ENCODE measurements at regions not wholly inside any gene's neighbourhood (a gene's known extent, or its start where the extent isn't known, plus 50 kb on each side); places are given as distances from the start of the nearest gene placed in this dataset.
"Not testable (repeated sequence)": the region's sequence is repeated elsewhere in the genome, so short reads cannot be mapped to it uniquely, and the experiment has no call there.

DNA sequence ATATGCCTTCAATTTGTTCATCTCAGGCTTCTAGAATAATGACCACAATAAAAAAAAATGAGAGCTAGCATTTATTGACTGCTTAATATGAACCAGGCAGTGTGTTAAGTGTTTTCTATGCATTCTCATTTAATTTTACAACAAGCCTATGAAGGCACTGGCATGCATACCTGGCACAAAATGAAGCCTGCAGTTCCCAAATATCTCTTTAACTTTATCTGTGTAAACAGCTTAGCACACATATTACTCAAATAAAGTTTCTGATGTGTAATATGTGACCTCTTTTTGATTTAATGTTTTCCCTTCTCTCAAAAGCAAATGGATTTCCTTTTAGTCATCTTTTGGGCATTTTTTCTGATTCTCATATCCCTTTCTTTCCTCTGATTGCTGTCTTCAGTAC, 671.8 kb downstream of the PCDH7 start:
- no peak for DNase-seq

DNA sequence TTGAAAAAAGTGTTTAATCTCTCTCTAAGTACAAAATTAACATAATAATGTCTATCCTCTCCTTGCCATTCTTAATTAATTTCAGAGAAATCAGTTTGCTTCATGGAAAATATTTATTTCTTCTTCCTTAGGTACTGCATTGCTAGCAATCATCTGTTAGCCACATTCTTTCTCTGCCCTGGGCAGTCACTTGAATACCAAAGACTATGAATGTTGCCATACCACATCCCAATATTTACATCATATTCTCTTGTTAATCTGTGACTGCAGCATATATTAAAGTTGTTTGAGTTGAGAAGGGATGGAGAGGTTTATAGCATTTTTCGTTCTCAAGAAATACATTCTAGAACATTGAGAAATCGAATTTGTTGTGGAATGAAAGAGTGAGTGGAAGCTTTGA, 672.8 kb downstream of the PCDH7 start:
- DNase-seq, result no peak

DNA sequence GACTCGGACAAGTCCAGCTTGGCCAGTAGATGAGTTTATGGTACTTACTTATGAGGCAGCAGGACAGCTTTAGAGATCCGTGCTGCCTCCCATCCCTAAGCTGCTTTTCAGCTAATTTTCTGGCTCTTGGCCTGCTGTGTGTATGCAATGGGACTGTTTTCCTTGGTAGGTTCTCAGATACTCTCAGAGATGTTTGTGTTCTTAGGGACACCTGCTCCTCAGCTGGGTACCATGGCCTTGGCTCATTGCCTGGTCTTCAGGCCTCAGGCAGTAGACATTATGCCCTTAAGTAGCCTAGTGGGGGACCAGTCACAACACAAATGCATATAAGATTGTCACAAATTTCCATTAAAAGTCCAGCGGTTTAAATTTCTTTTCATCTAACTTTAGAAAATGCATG, 688.0 kb downstream of the PCDH7 start:
- no peak for DNase-seq

DNA sequence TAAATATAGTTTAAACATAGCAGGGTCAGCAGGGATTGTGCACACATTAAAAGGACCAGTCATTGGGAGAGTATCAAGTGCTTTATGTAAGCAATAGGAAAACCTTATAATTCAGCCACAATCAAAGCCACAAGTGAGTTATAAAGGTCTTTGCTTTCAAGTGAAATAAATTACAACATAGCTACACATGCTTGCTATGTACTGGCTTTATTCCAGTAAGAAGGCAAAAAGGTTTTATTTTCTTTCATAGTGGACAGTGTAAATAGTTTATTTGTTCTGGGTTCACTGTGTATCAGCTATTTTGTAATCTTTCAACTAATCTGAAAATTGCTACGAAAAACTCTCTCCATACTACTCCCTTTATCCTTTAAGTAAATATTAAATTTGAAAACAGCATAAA, 691.4 kb downstream of the PCDH7 start:
- DNase-seq, result no peak

DNA sequence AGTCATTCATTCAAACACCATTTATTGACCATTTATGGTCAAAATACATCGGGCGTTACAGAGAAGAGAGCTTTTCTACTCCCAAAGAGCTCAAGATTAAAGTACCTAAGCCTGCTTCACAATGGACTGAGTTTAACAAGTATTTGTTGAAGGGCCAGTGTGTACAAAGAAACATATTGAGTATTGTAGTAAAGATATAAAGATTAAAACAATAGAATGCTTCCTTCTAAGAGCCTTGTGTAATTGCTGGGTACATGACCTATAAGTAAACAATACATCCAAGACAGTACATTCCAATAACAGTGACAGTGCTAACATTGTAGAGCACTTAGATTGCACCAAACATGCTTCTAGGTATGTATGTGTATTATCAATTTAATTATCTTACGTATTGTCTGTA, 695.5 kb downstream of the PCDH7 start:
- no peak for DNase-seq

DNA sequence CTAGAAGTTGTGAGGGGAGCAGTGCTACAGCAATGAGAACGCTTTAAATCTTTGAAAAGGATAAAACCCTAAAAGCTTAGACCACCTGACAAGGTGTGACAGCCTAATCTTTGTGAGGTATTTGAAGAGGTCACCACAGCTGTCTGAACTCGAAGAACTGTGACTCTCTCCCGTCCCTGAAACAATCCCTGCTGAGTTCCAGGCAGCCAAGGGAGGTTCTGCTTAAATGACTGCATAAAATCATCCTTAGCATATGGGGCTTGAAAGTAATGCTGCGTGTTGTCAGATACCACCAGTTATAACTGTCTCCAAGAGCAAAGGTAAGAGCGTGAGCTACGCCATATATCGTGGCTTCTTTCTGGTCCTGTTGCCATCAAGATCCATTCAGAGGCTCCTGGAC, 696.3 kb downstream of the PCDH7 start:
- no peak for DNase-seq

DNA sequence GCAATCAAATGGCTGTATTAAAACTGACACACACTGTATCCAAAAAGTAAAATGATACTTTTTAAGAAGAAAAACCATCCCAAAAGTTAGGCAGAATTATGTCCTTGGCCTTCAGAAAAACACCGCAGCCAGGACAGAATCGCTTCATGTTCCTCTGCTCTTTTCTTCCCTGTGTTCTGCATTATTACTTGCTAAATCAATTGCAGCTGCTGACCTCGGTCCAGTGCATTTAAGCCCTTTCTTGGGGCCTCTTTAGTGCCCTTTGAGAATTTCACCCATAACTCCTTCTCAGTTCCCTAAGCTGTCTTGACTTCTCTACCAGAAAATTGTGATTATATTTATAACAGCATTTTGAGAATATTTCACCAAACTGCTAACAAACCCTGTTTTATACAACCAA, 696.9 kb downstream of the PCDH7 start:
- DNase-seq, result no peak

DNA sequence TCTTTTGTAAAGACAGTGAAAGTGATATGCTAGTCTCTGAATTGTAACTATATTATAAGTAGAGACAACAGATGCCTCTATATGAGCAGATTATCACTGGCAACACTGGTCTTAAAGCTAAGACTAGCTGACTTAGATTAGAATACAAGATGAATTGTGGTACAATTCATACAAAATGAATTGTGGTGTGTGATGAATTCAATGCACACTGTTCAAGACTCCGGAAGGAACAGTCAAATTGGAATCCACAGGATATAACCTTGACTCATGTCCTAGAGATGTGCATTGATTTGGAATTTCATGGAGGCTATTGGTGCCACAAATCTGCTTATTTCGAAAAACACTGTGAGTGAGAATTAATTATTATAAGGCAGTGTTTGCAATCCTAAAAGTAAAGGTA, 701.8 kb downstream of the PCDH7 start:
- no peak for DNase-seq

DNA sequence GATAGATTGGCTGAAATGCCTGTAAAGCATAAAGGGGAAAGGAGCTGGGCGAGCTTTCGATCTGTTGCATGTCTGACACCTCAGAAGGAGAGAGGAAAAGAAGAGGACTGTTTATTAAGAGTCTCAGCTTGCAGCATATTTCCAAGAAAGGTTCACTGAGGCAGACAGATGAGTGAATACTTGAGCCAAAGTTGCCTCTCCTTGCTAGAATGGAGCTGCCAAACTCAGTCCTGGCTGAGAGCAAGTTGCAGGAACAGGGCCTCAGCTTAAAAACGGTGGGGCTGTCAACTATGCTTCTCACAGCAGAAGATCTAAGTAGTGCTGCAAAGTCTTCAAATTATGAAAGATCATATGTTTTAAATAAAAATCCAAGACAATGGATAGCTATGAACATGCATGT, 707.5 kb downstream of the PCDH7 start:
- DNase-seq, result no peak

DNA sequence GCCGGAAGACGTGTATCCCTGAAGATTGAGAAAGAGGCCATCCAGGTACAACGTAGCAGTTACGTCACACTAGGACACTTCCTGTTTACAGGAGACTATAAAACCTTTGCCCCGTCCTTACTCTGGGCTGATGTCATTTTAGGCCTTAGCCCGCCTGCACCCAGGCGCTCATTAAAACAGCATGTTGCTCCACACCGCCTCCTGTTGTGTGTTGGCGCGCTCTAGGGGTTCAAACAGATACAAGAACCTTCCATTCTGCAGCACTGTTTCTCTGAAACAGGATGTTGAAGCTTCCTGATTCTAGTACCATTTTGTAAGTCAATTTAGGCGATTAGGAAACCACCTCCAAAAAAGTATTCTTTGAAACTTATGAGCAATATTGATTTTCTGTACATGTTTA, 722.1 kb downstream of the PCDH7 start:
- DNase-seq, result no peak

DNA sequence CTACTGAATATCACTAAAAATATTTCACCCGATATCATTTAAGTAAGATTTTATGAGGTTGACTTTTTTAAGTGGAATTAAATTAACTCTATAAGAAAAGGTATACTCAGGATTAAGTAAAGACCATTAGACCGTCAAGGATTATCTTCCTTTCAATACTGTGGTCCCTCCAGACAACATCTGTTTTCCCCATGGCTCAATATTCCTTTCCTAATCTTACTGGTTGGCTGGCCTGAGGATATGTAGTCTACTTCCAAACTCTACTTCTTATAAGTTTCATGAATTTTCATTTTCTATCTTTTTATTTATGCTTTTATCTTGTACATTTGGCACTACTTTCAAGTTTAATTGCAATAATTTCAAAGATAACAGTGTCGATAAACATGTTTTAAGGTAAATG, 725.4 kb downstream of the PCDH7 start:
- DNase-seq, result no peak

DNA sequence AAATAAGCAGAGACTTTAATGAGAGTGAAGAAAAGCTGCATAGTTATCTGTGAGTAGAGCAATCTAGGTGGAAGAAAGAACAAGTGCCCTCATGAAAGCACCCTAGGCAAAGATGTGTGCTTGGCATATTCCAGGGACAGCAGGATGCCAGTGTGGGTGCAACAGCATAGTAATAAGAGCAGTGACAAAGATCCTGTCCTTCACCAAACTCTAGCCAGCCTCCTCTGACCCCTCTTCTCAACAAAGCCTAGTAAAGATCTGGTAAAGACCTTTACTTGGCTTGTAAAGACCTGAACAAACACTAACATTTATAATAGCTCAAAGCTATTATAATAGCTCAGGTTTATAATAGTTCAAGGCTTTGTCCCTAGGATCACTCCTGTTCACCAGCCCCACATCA, 735.4 kb downstream of the PCDH7 start:
- no peak for DNase-seq

DNA sequence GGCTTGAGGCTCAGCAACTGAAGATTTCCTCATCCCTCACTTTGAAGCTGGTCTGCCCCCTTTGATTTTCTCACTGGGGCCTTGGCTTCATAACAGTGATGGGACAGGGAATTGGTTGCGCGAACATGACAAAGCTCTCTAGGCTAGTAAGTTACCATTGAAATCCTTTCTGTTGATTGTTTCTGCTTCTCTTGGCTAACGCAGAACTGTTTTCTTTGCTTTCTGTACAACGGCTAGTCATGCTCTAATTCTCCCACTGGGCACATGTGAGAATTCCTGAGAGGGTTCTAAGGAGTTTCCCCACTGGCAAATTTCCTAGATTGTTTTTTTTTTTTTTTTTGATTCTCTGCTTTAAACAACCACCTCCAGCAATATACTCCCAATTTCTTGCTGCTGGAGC, 738.6 kb downstream of the PCDH7 start:
- DNase-seq, result no peak

DNA sequence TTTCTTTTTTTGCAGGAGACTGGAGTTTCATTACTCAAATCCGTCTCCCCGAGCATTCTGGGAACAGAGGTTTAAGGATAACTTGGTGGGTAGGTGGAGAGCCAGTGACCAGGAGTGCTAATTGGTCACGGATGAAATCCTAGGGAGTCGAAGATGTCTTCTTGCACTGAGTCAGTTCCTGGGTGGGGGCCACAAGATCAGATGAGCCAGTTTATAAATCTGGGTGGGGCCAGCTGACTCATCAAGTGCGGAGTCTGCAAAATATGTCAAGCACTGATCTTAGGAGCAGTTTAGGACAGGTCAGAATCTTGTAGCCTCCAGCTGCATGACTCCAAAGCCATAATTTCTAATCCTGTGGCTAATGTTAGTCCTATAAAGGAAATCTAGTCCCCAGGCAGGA, 741.3 kb downstream of the PCDH7 start:
- DNase-seq, result no peak

DNA sequence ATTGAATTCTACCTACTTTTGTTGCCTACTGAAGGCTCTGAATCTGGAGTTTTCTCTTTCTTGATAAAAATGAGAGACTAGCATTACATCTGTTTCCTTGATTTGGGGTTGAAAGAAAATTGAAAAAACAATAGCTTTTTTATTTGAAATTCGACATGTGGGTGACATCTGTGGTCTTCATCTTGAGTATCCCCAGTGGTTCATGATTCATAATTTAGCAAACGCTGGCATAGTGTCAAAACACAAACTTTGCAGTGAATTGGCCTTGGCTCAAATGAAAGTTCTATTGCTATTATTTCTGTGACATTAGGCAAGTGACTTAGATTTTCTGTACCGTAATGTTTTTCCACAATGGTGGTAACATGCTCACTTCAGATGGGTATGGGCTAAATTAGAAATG, 747.6 kb downstream of the PCDH7 start:
- no peak for DNase-seq

DNA sequence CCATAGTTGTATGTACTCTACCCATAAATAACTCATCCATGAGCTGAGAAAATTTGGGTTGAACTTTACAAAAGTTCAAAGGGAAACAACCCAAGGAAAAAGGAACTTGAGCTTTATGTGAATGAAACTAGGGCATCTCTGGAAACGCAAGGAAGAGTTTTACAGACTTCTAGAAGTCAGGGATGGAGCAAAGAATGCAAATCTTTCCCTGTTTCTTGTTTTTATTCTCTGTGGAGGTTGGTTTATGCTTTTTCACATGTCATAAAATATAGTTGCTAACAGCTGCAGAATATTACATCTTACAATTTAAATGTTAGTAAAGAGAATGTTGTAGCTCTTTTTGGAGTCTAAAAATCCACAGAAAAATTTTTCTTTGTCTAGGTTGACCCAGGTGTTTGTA, 754.1 kb downstream of the PCDH7 start:
- no peak for DNase-seq

DNA sequence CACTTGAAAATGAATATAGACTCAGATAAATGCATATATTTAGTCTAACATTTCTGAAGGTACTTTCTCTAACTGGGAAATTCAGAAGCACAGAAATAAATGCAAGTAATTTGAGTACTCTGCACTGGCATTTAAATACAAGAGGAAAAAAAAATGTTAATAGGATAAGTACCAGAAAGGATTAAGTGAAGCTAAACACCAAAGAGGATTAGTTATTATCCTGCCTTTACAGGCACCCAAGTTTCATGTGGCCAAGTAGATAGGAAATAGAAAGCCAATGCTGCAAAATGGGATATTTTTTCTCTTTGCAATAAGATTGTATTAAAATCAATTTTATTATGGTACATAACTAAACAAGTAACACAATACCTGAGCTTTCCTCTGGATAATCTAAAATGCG, 762.5 kb downstream of the PCDH7 start:
- no peak for DNase-seq

DNA sequence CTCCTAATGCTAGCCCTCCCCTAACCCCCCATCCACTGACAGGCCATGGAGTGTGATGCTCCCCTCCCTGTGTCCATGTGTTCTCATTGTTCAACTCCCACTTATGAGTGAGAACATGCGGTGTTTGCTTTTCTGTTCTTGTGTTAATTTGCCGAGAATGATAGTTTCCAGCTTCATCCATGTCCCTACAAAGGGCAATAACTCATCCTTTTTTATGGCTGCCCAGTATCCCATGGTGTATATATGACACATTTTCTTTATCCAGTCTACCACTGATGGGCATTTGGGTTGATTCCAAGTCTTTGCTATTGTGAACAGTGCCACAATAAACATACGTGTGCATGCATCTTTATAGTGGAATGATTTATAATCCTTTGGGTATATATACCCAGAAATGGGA, 779.0 kb downstream of the PCDH7 start:
- not testable (repeated sequence) for DNase-seq

DNA sequence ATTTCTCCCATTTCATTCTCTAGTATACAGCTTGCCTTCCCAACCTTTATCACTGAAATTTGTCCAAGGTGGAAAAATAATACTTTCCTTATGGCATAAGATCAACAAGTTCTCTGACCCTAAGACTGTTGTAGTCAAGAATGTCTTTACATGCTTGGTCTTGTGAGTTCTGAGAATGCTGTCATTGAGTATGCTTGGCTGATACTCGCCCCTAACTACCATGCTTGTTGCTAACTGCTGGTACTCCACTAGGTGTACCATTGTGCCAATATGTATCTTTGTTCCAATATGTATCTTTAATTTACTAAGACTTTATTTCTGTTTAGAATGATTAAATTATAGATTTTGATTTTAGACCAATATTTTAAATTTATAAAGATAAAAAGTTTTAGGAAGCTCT, 796.4 kb downstream of the PCDH7 start:
- no peak for DNase-seq

DNA sequence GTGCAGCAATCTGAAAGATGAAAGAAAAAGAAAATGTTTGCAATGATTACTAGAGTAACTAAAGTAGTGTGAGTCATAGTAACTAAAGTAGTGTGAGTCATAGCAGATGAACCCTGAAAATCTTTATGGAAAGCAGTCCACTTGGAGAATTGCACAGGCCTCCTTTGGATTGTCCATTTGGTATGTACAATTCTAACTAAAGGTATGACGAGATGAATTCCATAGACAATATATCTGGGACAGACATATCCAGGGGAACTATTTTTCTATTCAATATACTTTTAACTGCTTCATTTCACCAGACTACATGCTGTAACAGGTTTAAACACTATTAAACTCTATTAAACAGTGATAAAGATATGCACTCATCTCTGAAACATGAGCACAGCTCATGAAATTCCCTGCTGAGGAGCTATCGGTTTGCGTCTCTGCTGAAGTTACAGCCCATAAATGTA, 798.7 kb downstream of the PCDH7 start:
- no peak for DNase-seq

DNA sequence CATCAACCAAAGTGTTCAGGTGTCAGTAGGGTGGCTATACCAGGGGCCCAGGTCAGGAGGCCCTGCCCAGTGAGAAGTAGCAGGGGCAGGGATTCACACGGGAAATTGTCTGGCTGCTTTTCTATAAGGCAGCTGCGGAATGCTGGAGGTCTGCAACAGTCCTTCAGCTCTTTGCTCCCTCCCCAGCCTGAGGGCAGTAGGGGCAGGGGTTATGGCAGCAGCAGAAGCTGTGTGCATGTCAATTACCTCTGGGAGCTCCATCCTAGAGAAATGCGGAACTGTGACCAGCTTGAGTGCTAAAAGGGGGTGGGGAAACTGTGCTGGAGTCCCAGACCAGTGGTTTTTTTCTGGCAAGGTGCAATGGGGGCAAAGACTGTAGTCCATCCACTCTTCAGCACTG, 810.4 kb downstream of the PCDH7 start:
- DNase-seq, result no peak

DNA sequence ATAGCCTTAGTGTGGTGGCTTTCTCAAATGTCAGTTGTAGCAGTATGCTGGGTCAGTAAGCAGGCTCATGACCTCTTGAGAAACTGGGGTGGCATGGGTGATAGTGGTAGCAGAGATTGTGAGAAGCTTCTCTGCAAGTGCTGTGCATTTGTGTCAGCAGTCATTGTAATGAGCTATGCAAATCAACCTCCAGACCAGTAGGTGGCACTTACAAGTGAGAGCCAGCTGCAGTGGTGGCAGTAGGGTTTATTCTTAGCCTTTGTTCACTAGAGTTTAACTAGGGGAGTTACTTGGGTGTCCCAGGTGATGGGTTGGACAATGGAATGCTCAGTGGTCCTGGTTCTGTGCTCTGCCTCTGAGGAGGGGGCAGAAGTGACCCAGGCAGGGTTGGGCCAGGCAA, 818.7 kb downstream of the PCDH7 start:
- DNase-seq, result no peak

DNA sequence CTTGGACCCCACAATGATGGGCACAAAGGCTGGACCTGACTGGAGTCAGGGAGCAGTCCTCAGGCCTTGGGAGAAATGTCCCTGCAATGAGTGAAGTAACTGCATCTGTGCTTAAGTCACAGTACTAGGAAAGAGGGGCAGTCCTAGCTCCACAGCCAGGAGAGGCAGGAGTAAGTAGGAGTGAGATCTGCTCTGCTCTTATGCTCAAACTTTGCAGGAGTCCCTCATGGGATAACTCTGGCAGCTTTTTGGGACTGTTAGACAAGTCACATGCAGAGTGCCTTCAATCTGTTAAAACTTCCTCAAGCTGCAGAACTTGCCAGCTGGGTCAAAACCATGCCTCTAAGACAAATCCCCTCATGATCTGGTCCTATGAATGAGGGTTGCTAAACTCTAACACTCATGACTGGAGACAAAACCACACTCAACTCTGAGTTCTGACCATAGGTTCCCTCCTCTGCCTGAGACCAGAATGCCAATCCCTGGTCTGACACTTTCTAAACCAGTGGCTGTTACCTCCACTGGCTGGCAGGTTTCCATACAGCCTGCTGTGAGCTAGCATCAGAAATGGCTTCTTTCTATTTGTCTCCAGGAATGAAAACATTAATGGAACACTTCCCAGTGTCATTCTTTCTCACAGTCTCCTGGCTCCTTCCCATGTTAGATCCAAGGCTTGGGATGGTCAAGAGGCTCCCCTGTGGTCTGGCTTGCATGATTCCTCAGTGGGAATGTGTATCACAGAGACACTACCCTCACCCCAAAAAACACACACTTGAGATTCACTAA, 819.3 kb downstream of the PCDH7 start:
- no peak for DNase-seq

DNA sequence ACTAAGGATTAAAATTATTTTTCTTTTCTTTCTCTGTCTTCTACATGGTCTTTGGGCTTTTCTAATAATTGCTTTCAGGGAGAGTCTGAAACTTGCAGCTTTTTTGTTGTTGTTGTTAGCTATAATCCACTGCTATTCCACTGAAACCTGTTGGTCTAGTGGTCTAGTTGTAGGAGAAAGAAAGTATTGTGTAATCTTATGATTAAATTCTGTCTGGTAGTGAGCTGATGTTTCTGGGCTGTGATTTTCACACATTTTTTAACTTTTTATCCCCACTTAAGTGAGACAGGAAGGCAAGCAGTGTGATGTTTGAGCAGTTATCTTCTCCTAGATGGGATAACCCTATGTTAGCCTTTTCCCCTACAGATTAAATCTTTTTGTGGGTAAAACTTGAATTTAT, 825.2 kb downstream of the PCDH7 start:
- DNase-seq, result no peak

DNA sequence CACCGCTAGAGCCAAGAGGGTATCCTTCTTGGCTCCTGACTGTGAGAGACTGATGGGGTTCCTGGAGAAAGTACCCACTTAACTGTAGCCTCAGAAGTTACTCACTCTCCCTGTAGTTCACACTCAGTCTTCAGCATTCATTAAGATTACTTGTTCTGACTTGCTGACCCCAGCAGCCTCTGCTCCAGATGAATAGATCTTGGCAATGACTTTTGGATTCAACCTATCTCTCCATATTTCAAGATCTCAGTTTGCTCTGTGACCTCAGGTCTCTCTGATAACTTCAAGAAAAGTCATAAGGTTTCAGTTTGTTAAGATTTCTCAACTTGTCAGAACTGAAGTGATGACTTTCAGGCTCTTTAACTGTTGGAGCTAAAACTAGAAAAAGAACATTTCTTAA, 825.6 kb downstream of the PCDH7 start:
- no peak for DNase-seq

DNA sequence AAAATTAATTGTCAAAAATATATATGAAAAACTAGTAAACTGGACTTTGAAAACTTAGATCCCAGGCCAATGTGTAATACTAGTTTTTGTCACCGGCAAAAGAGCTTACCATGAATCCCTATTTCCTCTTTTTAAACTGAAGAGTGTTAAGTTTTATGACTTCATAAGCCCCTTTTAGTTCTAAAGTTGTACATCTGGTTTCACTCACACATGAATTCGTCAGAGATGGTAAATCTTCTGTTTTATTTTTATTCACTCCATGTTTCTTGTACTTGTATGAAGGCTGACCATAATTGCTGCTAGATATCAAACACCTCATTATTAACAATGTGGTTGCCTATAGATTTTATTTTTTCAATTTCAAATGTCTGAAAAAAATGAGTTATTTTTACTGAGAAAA, 827.9 kb downstream of the PCDH7 start:
- DNase-seq, result no peak

Measured in CD4-positive, alpha-beta T cell treated with Interleukin-21 for 1 hour (primary cell).